HG02610 (cell line): ENCODE measurements at regions not wholly inside any gene's neighbourhood (a gene's known extent, or its start where the extent isn't known, plus 50 kb on each side); places are given as distances from the start of the nearest gene placed in this dataset.

ENCODE experiments used
- ATAC-seq: cut with Tn5 transposase; IDR thresholded peaks from one replicate; pipeline ENCODE4 v1.9.1; 2021; ENCODE audit warnings: mild to moderate bottlenecking, moderate library complexity; ENCODE audit not compliant: unreplicated experiment

- ATAC-seq: no peak
Measured at GRCh38 chr3:64289622-64290021, 64.4 kb upstream of the PRICKLE2 start.

DNA sequence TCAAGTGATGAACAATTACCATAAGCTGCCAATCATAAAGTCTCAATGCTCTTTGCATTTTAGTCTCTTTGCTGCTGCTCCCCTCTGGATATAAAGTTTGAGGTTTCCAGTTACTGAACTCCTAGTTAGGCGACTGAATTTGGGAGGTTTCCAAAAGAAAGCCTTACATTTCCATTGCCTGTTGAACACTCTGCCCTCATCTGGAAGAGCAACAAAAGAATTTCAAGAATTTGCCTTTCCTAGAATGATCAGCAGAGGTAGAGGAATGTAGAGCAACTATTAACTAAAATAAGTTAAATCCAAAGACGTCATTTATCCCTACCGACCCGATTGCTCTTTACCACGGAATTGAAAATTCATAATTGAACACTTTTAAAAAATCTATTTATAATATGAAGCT, 53.4 kb upstream of the PRICKLE2 start:
- ATAC-seq: no peak

DNA sequence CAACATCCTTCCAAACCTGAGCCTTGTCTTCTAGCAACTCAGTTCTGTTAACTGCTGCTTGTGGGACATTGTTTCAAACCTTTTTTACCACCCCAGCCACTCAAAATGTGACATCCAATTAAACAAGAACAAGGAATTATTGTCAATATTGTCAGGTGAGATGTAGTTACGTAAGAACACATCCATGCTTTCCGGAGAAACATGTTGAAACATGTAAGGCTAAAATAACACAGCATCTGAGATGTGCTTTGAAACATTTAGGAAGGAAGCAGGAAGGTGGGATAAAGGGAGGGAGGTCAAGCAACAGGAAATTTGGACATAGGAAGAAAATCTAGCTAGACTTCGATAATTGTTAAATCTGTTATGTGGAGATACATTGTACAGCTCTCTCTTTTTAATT, 50.9 kb upstream of the PRICKLE2 start:
- ATAC-seq: no peak
